Stimulated activated CD8-positive, alpha-beta memory T cell treated with anti-CD3 and anti-CD28 coated beads, Interleukin-12 subunit alpha, Interleukin-12 subunit beta, amount 100 ng/mL, for 1 hour (primary cell): ENCODE measurements at regions not wholly inside any gene's neighbourhood (a gene's known extent, or its start where the extent isn't known, plus 50 kb on each side); places are given as distances from the start of the nearest gene placed in this dataset.
"Not testable (repeated sequence)": the region's sequence is repeated elsewhere in the genome, so short reads cannot be mapped to it uniquely, and the experiment has no call there.

ENCODE experiments used
- DNase-seq: peaks from one replicate; pipeline ENCODE4 v3.0.0-alpha.2; 2020; ENCODE audit warnings: low read depth

DNA sequence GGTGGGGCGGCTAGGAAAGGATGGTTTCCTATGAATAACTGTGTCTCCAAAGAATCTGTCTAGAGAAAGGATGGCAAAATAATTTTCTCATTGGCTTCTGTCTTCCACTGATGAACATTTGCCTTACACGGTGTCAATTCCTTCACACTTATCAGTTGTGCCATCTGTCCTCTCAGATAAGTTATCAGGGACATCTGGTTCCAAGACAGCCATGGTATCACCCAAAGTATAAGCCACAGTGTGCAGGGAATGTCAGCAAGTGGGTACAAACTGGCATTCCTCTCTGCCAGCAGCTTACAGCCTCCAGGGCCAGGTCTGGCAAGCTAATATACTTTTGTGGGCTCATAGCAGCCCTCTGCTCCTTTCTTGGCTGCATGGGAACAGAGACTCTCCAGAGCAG, 1092.0 kb downstream of the EFNA5 start:
- DNase-seq = no peak

DNA sequence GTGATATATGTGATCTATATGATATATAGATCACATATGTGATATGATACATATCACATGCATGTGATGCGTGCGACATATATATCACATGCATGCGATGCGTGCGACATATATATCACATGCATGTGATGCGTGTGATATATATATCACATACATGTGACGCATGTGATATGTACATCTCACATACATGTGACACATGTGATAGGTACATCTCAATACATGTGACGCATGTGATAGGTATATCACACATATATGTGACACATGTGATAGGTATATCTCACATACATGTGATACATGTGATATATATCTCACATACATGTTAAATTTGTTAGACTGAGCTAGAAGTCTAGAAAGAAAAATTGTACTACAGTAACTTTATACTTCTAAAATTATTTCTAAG, 1095.9 kb downstream of the EFNA5 start:
- DNase-seq = no peak

DNA sequence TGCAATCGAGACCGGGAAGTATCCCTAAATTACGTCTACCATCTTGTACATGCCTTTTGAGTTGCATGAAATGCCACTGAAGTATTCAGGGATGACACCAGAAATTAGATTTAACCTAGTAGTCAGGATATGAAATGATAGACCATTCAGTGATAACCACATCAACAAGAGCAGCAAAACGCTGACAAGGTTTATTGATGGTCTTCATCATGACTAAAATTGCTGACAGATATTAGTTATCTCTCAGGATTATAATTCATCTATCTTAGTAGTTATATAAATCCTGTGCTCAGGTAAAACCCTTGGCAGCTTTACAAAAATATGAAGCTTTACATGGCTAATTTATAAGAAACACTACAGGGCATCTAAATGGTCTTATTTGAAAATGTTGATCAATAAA, 1104.7 kb downstream of the EFNA5 start:
- no peak for DNase-seq

DNA sequence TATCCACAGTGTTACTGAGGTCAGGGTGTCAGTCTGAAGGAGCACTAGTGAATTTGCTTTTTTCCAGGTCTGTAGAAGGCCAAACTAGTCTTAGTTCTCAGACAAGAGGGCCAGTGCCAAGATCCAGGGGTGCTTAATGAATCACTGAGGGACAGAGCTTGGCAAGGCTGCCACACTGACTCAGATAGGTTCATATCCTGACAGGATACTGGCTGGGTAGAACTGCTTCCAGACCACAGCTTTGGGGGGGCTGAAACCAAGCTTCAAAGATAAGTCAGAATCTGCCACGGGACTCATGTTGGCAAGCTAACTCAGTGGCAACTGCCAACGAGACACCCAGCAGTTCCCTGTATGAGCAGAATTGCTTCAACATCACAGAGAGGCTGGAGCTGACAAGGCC, 1125.4 kb downstream of the EFNA5 start:
- DNase-seq = no peak

DNA sequence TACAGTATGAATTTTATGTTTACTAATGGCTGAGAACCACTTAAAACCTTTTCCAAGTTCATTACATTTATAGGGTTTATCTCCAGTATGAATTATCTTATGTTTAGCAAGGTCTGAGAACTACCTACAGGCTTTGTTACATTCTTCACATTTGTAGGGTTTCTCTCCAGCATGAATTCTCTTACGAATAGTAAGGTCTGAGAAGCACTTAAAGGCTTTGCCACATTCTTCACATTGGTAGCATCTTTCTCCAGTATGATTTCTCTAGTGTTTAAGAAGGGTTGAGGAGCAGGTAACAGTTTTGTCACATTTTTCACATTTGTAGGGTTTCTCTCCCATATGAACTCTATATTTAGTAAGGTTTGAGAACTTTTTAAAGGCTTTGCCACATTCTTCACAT, 1127.4 kb downstream of the EFNA5 start:
- no peak for DNase-seq

DNA sequence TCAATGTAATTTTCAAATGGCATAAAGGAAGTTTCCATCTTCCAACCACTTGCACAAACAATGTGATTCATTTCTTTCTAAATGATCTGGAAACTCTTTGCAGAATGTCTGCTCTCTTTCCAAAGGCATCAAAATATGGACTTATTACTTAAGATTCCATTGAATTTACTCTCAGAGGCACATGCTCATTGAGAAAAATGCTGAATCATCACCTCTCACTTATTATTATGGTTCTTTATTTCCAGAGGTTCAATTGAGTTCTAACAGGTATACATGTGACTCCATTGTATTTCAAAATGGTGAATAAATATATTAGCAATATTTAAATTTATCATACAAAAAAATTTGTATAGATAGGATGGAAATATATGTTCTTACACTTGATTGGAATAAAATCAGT, 1140.6 kb downstream of the EFNA5 start:
- DNase-seq = no peak

DNA sequence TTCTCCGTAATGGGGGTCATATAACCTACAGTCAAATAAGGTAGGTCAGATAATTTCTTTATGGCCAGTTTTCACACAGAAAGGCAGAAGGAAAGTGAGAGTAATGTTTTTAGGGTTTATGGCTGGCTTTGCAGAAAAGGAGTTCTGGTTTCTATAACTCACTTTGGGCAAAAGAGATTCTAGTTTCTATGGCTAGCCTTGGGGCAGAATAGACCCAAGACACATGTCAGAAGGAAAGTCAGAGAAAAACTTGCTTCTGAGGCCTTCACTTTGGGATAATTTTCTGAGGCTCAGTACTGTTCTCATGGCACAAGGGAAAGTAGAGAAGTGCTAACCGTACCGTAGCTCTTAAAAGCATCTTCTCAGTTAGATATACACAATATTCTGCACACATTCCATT, 1145.3 kb downstream of the EFNA5 start:
- no peak for DNase-seq

DNA sequence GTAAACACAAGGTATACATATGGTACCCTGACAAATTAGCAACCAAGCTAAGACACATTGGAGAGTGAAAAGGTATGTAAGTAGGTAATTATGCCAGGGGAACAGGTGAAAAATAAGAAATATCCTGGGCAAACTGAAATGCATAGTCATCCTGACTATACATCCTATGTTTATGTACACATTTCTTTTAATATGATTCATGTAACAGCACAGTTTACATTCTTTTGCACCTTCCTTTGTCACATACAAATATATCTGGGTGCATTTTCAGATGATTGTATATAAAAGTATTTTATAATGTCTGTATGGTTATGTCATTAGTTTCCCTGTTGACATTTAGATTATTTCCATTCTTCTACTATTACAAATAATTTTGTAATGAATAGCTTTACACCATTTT, 1146.9 kb downstream of the EFNA5 start:
- DNase-seq = no peak

DNA sequence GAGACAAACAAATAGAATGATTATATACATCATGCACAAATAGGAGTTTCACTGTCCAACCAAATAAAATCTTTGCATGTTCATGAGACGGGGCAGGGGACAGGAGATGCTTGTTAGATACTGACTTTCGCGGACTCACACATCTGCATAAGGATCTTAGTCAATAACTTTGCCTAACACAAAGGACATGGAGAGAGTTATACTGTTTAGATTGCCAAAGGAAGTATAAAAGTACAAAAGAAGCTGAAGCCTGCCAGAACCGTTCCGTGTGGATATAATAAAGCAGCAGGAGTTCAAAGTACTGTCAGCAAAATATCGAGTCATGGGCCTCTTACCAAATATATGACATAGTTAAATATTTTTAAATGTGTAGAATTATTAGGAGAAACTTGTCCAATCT, 1148.4 kb downstream of the EFNA5 start:
- no peak for DNase-seq

DNA sequence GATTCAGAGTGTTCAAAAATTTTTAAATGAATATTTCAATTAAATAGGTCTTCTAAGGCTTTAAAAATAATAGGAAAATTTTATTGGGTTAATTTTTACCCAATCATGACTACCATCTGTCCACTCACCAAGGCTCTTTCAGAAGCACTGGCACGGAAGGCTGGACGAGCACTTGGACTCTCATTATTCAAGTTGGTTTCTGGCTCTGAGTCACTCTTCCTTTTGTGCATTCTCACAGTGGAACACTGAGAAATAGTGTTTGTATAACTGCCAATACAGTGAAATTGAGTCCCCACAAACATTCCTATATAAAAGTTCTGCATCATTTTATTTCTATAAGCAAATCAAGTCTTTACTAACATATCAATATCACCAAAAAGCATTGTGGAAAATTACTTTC, 1149.0 kb downstream of the EFNA5 start:
- no peak for DNase-seq

DNA sequence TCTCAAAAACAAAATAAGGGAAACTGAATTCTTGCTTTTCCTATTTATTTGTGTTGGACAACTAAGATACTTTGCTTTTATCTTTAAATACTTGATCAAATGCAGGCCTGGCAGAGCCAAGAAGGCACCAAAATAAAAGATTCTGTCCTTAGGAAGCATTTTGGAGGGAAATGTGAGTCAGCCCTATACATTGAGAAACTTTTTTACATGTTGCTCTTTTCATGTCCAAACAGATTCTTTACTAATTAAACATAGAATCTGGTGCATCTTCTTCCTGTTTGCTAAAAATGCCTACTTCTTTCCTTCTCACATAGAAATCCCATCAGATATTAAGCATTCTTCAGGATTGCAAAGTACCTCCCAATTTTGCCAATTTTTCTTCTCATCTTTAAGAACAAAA, 1160.4 kb downstream of the EFNA5 start:
- no peak for DNase-seq

DNA sequence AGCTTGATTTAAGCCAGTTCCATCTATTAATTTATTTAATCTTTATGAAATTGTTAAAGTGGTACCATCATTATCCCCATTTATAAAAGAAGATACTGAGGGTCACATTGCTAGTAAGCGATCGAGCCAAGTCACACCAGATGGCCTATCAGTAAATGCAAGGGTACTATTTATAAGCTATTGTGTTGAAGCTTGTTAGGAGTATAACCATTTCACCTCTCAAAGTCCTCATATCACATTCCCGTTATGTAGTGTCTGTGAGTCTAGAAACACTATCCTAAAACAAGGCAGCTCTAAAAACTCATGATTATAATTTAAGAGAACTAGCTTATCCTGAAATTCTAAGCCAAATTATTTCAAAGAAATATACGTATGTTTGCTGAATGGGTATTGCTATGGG, 1161.8 kb downstream of the EFNA5 start:
- no peak for DNase-seq

DNA sequence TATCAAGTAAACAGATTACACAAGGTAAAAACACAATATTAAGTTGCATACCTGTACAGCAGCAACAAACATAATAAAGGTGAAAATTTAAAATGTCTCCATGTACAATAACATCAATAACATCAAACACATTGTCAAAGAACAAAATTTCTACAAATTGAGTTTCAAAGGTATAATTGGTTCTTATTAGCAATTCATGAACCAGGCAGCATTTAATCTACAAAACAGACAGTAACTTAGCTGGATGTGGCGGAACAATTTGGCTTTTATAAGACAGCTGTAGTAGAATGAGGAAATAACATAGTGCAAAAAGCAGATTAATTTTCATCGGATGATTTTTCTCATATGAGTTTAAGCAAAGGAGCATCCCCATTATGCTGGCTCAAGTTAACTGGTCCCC, 1176.8 kb downstream of the EFNA5 start:
- DNase-seq = no peak

DNA sequence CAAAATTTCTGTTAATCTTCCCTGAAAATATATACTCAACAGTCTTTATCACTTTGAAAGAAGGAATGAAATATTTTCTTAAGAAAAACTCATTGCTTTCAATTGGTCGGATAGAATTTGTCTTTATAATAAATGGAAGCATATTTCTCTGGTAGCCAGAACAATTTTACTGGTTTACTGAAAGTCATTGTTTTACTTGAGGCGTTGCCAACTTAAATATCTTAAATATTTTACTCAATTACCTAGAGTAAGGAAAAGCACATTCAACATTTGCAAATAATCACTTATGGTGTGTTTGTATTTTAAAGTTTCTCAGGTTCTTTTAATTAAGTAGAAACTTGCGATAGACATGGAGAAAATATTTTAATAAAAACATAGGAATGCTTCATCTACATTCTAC, 1181.7 kb downstream of the EFNA5 start:
- no peak for DNase-seq

DNA sequence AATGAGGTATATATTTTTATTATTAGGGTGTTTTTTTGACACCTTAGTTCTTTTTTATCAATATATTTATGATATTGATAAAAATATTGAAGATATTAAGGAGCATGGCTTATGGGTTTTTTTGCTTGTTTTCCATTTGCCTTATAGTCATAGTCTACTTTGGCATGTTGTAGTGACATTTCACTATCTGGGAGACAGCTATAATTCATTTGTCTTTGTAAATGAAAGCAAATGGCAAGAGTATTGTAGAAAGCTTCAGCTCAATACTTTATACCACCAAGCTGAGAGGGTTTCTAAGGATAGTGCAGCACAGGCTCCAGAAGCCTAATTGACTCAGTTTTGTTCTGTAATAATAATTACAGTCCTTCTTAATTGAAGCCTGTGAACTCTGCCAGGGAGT, 1182.3 kb downstream of the EFNA5 start:
- no peak for DNase-seq

DNA sequence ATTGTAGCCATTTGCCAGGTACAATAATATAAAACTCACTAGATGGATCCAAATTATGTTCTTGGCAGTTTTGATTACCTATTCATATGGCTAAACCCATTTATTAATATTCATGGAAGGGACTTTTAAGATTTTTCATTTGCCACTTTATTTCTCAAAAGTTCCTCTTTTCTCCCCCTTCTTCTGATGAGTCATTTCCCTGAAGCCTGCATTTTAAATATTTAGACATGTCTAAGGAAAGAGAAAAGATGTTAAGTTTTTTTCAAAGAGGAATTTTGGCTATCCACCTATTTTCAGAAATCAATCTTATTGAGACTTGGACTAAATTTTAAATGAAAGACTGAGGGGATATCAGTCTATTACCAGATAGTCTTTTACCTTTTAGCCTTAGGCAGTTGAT, 1189.4 kb downstream of the EFNA5 start:
- no peak for DNase-seq

DNA sequence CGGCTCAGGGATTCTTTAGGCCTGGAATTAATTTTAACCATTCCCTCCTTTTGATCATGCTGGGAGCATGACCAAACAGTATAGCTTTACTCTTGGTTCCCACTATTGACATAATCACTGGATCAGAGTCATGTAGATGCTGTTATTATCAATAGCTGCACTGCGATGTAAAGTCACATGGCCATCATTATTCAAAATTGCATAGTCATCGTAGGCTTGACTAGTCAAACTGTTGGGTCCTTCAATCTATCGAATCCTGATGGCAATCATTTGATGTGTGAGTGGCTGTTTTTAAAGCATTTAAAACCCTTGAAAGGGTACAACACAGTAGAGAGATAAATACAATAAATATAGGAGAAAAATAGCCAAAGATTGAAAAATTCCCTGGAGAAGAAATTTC, 1194.1 kb downstream of the EFNA5 start:
- DNase-seq = no peak

DNA sequence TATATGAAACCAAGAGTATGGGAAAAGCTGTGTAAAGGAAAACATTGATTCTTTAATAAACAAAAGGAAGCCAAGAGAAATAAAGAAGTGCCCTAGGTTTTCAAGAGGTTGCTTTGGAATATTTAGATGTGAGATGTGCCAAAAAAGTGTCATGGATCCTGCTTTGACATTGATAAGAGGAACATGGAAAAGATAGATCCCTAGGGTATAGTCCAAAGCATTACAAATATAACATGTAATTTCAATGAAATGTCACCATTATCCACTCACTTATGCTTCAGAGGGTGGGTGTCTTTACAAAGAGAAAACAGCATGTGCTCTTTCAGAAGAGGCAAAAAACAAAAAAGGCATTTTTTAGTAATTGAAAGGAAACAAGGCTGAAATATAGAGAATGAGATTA, 1196.7 kb downstream of the EFNA5 start:
- no peak for DNase-seq

DNA sequence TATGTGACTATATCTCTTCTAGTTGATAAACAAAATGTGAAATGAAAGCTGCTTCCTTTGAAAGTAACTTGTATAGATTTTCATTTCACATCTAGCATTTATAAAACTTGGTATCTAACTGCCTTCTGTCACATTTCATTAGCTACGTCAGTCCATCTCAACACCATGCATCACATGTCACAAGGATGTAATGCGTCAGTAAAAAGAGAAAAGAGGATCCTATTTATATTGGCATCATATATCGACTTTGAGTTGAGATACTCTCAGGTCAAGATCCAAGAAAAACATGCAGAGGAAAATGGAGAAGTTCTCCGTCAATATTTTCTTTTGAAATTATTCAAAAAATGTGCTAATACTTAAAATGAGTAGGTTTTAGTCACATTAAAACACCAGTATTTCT, 1211.2 kb downstream of the EFNA5 start:
- no peak for DNase-seq

DNA sequence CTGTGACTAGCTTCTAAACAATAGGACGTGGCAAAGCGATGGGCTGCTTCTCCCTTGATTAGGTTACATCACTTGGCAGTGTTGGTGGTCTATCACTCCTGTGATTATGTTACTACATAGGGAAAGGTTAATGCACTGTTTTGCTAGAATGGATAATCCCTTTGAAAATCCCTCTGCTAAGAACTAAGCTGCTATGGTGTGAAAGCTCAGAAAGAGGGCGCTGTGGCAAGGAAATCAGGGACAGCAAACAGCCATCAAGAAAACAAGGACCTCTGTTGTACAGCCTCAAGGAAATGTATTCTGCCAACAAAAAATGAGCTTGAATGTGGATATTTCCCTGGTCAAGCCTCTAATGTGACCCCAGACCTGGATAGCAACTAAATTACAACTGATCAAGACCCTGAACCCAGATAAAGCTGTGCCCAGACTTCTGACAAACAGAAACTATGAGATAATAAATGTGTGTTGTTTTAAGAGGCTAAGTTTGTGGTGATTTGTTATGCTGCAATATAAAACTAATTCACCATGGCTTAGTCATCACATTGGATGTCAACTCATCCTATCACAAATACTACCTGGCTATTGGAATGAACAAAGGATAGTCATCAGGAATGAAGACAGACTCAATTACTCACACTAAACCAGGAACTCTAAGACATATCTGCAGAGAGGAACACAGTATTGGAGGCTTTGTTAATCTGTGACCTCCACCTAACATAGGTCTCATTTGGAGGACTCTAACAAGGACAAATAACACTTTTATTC, 1215.9 kb downstream of the EFNA5 start:
- DNase-seq = no peak

DNA sequence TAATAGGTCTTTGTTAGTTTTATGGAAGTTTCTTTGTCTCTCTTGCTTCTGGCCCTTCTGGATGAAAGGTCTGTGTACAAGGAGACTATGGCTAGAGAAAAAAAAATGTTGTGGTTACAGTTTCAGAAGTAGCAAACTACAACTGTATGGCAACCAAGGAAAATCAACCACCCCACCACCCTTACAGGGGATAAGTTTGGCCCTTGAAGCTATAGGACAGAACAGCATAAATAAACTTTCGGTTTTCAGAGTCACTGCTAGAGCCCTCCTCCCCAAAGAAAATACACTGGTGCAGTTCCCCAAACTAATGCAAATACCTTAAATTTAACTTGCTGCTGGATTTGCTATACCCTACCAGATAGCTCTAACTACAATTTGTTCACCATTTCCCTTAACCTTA, 1216.7 kb downstream of the EFNA5 start:
- DNase-seq = no peak

DNA sequence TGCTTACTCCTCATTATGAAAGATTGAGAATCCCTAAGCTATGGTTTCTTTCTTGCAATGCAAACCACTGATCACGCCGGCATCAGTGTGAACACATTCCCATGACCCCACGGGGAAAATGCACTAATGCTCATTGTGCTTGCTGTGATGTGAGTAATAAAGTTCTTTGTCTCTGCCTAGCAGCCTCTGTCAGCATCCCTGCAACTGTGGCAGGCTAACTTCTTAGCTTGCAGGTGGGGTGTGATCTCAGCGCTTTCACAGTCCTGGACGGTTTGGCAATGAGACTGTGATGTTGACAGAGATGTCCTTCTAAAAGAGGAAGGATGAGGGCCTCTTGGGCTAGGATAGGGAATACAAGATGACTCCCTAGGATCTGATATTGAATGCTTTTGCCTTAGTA, 1218.7 kb downstream of the EFNA5 start:
- no peak for DNase-seq

DNA sequence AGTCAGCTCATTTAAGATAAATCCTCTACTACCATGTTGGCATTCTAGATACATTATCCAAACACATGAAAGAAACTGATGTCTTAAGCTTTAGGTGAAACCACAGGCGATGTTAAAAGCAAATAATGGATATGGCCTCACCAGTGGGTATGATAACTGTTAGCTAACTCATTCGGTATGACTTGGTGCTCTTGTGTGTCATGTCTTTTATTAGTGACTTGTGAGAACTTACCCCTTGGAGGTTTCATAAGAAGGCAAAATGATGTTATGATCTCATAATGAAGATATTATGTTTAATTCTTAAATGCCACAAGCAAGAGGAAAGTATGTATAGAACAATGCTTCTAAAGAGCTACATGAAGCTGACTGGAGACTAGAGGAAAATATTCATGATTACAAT, 1227.0 kb downstream of the EFNA5 start:
- no peak for DNase-seq

DNA sequence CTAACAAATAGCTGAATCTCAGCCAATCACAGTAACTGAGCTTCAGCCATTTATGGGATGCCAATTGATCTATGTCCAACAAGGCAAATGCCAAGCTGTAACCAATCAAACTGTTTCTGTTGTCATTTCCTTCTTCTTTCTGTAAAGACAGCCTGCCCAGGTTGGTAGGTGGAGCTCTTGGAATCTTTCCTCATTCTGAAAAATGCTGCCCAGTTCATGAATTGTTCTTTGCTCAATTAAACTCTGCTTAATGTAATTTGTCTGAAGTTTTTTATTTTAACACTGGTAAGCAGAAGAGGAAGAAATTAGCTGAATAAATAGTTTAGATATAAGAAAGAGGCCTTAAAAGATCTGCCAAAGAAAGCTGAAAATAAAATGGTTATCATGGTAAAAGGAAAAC, 1235.6 kb downstream of the EFNA5 start:
- DNase-seq = no peak

DNA sequence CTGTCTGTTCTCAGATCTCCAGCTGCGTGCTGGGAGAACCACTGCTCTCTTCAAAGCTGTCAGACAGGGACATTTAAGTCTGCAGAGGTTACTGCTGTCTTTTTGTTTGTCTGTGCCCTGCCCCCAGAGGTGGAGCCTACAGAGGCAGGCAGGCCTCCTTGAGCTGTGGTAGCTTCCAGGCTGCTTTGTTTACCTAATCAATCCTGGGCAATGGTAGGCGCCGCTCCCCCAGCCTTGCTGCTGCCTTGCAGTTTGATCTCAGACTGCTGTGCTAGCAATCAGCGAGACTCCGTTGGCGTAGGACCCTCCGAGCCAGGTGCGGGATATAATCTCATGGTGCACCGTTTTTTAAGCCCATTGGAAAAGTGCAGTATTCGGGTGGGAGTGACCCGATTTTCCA, 1240.0 kb downstream of the EFNA5 start:
- not testable (repeated sequence) for DNase-seq
